ENCODE measurements at regions not wholly inside any gene's neighbourhood (a gene's known extent, or its start where the extent isn't known, plus 50 kb on each side); places are given as distances from the start of the nearest gene placed in this dataset.
"Not testable (repeated sequence)": the region's sequence is repeated elsewhere in the genome, so short reads cannot be mapped to it uniquely, and the experiment has no call there.

DNA sequence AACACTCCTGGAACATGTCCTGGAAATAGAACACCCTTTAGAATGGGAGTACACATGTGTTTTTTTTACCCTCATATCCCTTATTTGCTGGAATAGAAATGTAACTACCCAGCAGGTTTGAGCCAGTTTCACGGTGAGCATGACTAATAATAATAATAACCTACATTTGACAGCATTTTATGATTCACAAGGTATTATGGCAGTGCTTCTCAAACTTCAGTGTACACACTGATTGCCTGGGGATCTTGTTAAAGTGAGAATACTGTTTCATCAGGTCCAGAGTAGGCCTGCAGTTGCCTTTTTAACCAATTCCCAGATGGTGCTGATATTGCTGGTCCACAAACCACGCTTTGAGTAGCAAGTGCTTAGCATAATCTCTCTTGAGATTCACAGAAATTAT, 63.9 kb downstream of the NFKBIZ start:
- H3K9me3 Mint-ChIP-seq = peaks cover 7% of the 10 kb centered on the region
- peaks cover 6% of the 10 kb centered on the region for H3K36me3 Mint-ChIP-seq
- peaks cover 7% of the 10 kb centered on the region for H3K27me3 Mint-ChIP-seq
- CTCF ChIA-PET = no interaction called here
- no peaks in the 10 kb centered on the region for H3K4me1 Mint-ChIP-seq
- no peak for DNase-seq
- no peak overlapping the region for H3K27ac Mint-ChIP-seq
- no peak overlapping the region for H3K4me3 Mint-ChIP-seq

- H3K27ac Mint-ChIP-seq, H3K4me1 Mint-ChIP-seq, H3K4me3 Mint-ChIP-seq, H3K27me3 Mint-ChIP-seq, DNase-seq, CTCF ChIA-PET: not testable (repeated sequence)
- H3K9me3 Mint-ChIP-seq = peaks cover 31% of the 10 kb centered on the region
- peaks cover 25% of the 10 kb centered on the region for H3K36me3 Mint-ChIP-seq
Observed at GRCh38 chr3:101917761-101918160, 68.4 kb downstream of the NFKBIZ start.

DNA sequence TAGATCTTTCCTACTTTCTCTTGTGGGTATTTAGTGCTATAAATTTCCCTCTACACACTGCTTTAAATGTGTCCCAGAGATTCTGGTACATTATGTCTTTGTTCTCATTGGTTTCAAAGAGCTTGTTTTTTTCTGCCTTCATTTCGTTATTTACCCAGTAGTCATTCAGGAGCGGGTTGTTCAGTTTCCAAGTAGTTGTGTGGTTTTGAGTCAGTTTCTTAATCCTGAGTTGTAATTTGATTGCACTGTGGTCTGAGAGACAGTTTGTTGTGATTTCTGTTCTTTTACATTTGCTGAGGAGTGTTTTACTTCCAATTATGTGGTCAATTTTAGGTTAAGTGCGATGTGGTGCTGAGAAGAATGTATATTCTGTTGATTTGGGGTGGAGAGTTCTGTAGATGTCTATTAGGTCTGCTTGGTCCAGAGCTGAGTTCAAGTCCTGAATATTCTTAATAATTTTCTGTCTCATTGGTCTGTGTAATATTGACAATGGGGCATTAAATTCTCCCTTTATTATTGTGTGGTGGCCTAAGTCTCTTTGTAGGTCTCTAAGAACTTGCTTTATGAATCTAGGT, 72.9 kb downstream of the NFKBIZ start:
- CTCF ChIA-PET = interaction anchor here (1.2 kb wide), 1 partner anchor 304 kb away, joined by 3 read pairs; no protein-coding TSS in a partner anchor
- not testable (repeated sequence) for H3K4me3 Mint-ChIP-seq, H3K27me3 Mint-ChIP-seq, DNase-seq, H3K27ac Mint-ChIP-seq
- Mint-ChIP-seq H3K4me1 (peaks cover 44% of the 10 kb centered on the region), H3K9me3 (peaks cover 35% of the 10 kb centered on the region), H3K36me3 (peaks cover 30% of the 10 kb centered on the region)

- peaks cover 27% of the 10 kb centered on the region for H3K36me3 Mint-ChIP-seq
- peaks cover 44% of the 10 kb centered on the region for H3K4me1 Mint-ChIP-seq
- H3K9me3 Mint-ChIP-seq = peaks cover 25% of the 10 kb centered on the region
- peak; percentile 50 for DNase-seq
- H3K27ac Mint-ChIP-seq = peak overlapping the region; percentile 8
- CTCF ChIA-PET = interaction anchor here (0.8 kb wide), 1 partner anchor 8 kb away, joined by 3 read pairs; no protein-coding TSS in a partner anchor
- H3K27me3 Mint-ChIP-seq, H3K4me3 Mint-ChIP-seq: not testable (repeated sequence)
Observed at GRCh38 chr3:101924621-101925020, 75.3 kb downstream of the NFKBIZ start.

DNA sequence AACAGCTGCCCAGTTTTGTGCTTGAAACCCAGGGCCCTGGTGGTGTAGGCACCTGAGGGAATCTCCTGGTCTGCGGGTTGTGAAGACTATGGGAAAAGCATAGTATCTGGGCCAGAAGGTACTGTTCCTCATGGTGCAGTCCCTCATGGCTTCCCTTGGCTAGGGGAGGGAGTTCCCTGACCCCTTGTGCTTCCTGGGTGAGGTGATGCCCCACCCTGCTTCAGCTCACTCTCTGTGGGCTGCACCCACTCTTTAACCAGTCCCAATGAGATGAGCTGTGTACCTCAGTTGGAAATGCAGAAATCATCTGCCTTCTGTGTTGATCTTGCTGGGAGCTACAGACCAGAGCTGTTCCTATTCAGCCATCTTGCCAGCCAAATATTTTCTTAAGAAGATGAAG, 75.8 kb downstream of the NFKBIZ start:
- H3K4me3 Mint-ChIP-seq, H3K27me3 Mint-ChIP-seq: not testable (repeated sequence)
- Mint-ChIP-seq H3K27ac (peak overlapping the region; percentile 60), H3K36me3 (peaks cover 27% of the 10 kb centered on the region), H3K9me3 (peaks cover 22% of the 10 kb centered on the region), H3K4me1 (peaks cover 44% of the 10 kb centered on the region)
- DNase-seq = peak; percentile 29
- CTCF ChIA-PET = interaction anchor here (0.8 to 1.1 kb wide), 2 partner anchors 8 to 11 kb away, joined by 3 read pairs; no protein-coding TSS in a partner anchor

DNA sequence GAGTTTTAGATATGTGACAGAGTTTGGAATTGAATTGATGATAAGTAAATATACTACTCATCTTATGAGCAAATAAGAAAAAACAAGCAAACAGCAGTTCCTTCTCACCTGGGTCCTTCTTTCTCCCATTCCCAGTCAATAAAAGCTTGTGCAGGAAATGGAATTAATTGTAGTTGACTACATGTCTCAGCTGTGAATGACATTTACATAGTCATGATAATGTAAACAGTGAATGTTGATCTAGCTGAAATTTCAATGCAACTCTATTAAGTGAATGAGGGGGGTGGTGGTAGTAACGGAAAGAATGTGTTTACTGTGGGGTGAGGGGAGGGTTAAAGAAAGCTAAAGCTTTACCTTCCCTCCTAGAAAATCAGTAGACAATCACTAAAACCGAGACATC, 76.2 kb downstream of the NFKBIZ start:
- Mint-ChIP-seq H3K27ac (peak overlapping the region; percentile 60), H3K4me3 (no peak overlapping the region), H3K4me1 (peaks cover 44% of the 10 kb centered on the region), H3K9me3 (peaks cover 19% of the 10 kb centered on the region), H3K27me3 (no peaks in the 10 kb centered on the region), H3K36me3 (peaks cover 24% of the 10 kb centered on the region)
- CTCF ChIA-PET = interaction anchor here (1.1 kb wide), 1 partner anchor 10 kb away, joined by 3 read pairs; no protein-coding TSS in a partner anchor
- no peak for DNase-seq

GRCh38 chr3:101926594-101927105, 77.3 kb downstream of the NFKBIZ start:
- CTCF ChIA-PET = no interaction called here
- Mint-ChIP-seq H3K27ac (no peak overlapping the region), H3K36me3 (peaks cover 17% of the 10 kb centered on the region), H3K4me3 (no peak overlapping the region), H3K27me3 (no peaks in the 10 kb centered on the region), H3K4me1 (peaks cover 44% of the 10 kb centered on the region), H3K9me3 (peaks cover 13% of the 10 kb centered on the region)
- no peak for DNase-seq

DNA sequence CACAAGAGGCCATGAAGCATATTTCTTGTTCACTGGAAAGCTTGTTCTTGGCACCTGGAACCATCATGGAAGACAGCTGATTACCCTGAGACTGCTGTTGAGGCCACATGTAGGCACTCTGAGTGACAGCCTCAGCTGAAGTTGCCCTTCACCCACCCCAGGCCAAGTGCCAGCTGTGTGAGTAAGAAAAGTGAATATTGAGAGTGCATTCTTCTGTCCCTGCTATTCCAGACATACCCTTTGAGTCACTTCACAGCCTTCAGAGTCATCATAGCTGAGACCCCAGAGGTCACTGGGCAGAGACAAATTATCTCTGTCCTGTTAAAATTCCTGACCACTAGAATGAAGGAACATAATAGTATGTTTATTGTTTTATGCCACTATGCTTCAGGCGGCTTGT, 79.6 kb downstream of the NFKBIZ start:
- no peak for DNase-seq
- Mint-ChIP-seq H3K36me3 (peaks cover 5% of the 10 kb centered on the region), H3K27me3 (no peaks in the 10 kb centered on the region), H3K4me1 (peaks cover 38% of the 10 kb centered on the region), H3K9me3 (no peaks in the 10 kb centered on the region), H3K4me3 (no peak overlapping the region), H3K27ac (no peak overlapping the region)
- CTCF ChIA-PET = no interaction called here

GRCh38 chr3:101931081-101931480, 81.8 kb downstream of the NFKBIZ start:
- Mint-ChIP-seq H3K4me1 (peaks cover 31% of the 10 kb centered on the region), H3K4me3 (no peak overlapping the region), H3K36me3 (peaks cover 5% of the 10 kb centered on the region), H3K27me3 (no peaks in the 10 kb centered on the region), H3K27ac (no peak overlapping the region), H3K9me3 (no peaks in the 10 kb centered on the region)
- no peak for DNase-seq
- CTCF ChIA-PET = no interaction called here

DNA sequence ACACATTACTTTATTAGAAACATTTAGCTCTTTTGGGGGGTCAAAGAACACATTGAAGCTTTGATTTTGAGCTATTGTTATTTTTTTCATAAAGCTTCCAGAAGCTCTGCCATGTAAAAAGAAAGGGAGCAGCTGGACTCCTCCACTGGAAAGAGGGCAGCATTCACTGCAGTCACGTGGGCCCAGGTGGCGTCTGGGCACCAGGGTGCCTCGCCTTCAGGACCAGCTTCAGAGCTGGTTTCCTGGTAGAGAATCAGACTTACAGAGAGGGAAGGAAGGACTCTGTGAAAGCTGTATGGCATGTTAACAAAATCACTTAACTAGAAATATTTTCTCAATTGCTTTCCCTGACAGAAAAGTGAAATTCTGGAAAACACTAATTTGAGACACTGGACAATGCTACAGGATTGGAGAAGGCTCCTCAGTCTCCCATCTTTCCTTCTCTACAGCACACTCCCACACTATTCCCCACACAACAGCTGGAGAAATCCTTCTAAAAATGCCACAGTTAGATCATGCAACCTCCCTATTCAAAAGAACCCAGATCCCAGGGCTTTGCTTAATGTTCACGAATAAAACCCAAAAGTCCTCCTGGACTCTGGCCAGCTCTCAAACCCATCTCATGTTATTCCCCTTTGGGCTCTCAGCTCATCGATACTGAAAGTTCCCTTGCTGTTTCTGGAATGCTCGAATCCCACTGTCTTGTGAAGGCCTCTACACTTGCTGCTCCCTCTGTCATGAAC, 83.2 kb downstream of the NFKBIZ start:
- no peak overlapping the region for H3K4me3 Mint-ChIP-seq
- H3K36me3 Mint-ChIP-seq = peaks cover 6% of the 10 kb centered on the region
- peaks cover 39% of the 10 kb centered on the region for H3K4me1 Mint-ChIP-seq
- DNase-seq = no peak
- H3K9me3 Mint-ChIP-seq = peaks cover 3% of the 10 kb centered on the region
- CTCF ChIA-PET = interaction anchor here (0.6 to 1.1 kb wide), 4 partner anchors 8 to 293 kb away, joined by 3 to 5 read pairs (median 3); no protein-coding TSS in a partner anchor
- H3K27me3 Mint-ChIP-seq = no peaks in the 10 kb centered on the region
- no peak overlapping the region for H3K27ac Mint-ChIP-seq

GRCh38 chr3:101936419-101937356, 87.4 kb downstream of the NFKBIZ start:
- H3K9me3 Mint-ChIP-seq = peaks cover 3% of the 10 kb centered on the region
- CTCF ChIA-PET = interaction anchor here (0.6 to 2.2 kb wide), 5 partner anchors 11 to 288 kb away, joined by 3 to 6 read pairs (median 3); no protein-coding TSS in a partner anchor
- peak overlapping the region; percentile 21 for H3K4me3 Mint-ChIP-seq
- peak; percentile 42 for DNase-seq
- peaks cover 44% of the 10 kb centered on the region for H3K4me1 Mint-ChIP-seq
- peaks cover 6% of the 10 kb centered on the region for H3K36me3 Mint-ChIP-seq
- H3K27ac Mint-ChIP-seq = peak overlapping the region; percentile 89
- no peaks in the 10 kb centered on the region for H3K27me3 Mint-ChIP-seq

DNA sequence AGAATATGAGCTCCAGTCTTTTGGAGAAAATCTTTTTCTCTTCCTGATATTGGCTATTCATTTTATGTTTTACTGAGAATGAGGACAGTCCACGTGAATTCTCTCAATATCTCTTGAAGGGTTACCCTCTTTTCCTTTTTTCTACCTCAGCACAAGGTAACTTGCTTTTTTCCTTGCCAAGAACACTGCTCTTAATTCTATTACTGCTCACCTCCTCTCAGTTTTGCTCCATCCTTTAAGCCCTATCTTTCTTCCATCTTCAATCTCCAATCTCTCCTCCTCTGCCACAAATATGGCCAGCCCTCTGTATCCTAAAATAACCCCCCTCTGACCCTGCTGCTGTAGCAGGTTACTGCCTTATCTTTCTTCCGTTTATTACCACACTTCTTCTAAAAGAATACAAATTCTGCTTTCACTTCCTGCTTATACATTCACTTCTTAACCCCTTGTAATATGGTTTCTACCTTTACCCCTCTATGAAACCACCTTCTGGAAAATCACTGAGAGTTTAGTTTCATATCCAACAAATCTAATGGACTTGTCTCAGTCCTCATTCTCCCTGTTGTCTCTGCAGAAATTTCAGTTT, 89.0 kb downstream of the NFKBIZ start:
- Mint-ChIP-seq H3K4me1 (peaks cover 47% of the 10 kb centered on the region), H3K27ac (no peak overlapping the region), H3K36me3 (peaks cover 4% of the 10 kb centered on the region), H3K4me3 (no peak overlapping the region), H3K27me3 (no peaks in the 10 kb centered on the region), H3K9me3 (peaks cover 3% of the 10 kb centered on the region)
- CTCF ChIA-PET = interaction anchor here (0.9 to 2.2 kb wide), 3 partner anchors 26 to 286 kb away, joined by 3 to 6 read pairs (median 5); no protein-coding TSS in a partner anchor
- DNase-seq = peak; percentile 37

- Mint-ChIP-seq H3K4me1 (peaks cover 49% of the 10 kb centered on the region), H3K9me3 (peaks cover 3% of the 10 kb centered on the region), H3K27ac (no peak overlapping the region), H3K27me3 (no peaks in the 10 kb centered on the region), H3K4me3 (no peak overlapping the region), H3K36me3 (peaks cover 3% of the 10 kb centered on the region)
- DNase-seq = no peak
- CTCF ChIA-PET = no interaction called here
Observed at GRCh38 chr3:101939361-101940049, 90.2 kb downstream of the NFKBIZ start.
